B cell (primary cell): ENCODE measurements at regions not wholly inside any gene's neighbourhood (a gene's known extent, or its start where the extent isn't known, plus 50 kb on each side); places are given as distances from the start of the nearest gene placed in this dataset.

Experiments
- ATAC-seq: fragments of 200-7000 bp; cut with Tn5 transposase; one replicate; pipeline ENCODE4 v1.10.0; 2021; ENCODE audit warnings: low read depth, mild to moderate bottlenecking, moderate number of reproducible peaks, moderate library complexity
- CTCF ChIA-PET: fragments of 350-600 bp; sonication (Branson Sonifier 250); formaldehyde crosslinking; loops from one replicate; lab custom pipeline; 2021; ENCODE audit warnings: antibody characterized with exemption, inconsistent platforms; lab: Charles Lee
- POLR2A ChIA-PET: fragments of 350-600 bp; sonication (Branson Sonifier 250); formaldehyde crosslinking; loops from one replicate; lab custom pipeline; 2021; ENCODE audit warnings: antibody characterized with exemption; lab: Charles Lee
- DNase-seq: peaks from one replicate; pipeline ENCODE4 v3.0.0; 2013
- H2AFZ ChIP-seq: 2 replicates; pipeline ENCODE4 v1.6.1; 2012; ENCODE audit warnings: mild to moderate bottlenecking, low read depth, low read length; ENCODE audit not compliant: insufficient read depth, poor library complexity, severe bottlenecking
- H3K27ac ChIP-seq, 2 donors: 1 replicate in 1 of 2; 2 replicates in 1 of 2; pipeline ENCODE4 v1.5.1; 2012 to 2013; ENCODE audit warnings: low read length in 2 of 2, mild to moderate bottlenecking in 2 of 2, moderate library complexity in 1 of 2
- H3K27me3 ChIP-seq, 4 experiments: fragments of 200-600 bp in 1 of 4; sonication (generic) in 1 of 4; replicated peaks in 1 of 4; 1 replicate in 2 of 4; 2 replicates in 2 of 4; pipeline versions ENCODE4 v1.6.1 to v1.7.0; 2013 to 2016; ENCODE audit warnings: low read length in 3 of 4, mild to moderate bottlenecking in 2 of 4, mixed read lengths in 1 of 4, moderate library complexity in 1 of 4; ENCODE audit not compliant: insufficient read depth in 4 of 4, control insufficient read depth in 3 of 4; ENCODE audit errors: control extremely low read depth in 1 of 4
- H3K36me3 ChIP-seq, 2 experiments: replicated peaks in 1 of 2; 1 replicate in 1 of 2; 2 replicates in 1 of 2; pipeline versions ENCODE4 v1.6.1 to v1.7.1; 2013; ENCODE audit warnings: low read length in 1 of 2; ENCODE audit not compliant: insufficient read depth in 2 of 2, control insufficient read depth in 1 of 2; ENCODE audit errors: control extremely low read depth in 1 of 2, extremely low read depth in 1 of 2
- H3K4me1 ChIP-seq, 2 donors: fragments of 200-600 bp in 1 of 2; sonication (generic) in 1 of 2; 1 replicate in 1 of 2; 2 replicates in 1 of 2; pipeline versions ENCODE4 v1.5.1 to v1.6.1; 2013 to 2017; ENCODE audit warnings: low read length in 2 of 2; ENCODE audit not compliant: control insufficient read depth in 2 of 2, insufficient read depth in 2 of 2
- H3K4me2 ChIP-seq: replicated peaks from 2 replicates; pipeline ENCODE3; 2012; ENCODE audit warnings: mild to moderate bottlenecking, low read depth, low read length; ENCODE audit not compliant: poor library complexity, severe bottlenecking
- H3K4me3 ChIP-seq, 5 experiments: fragments of 200-600 bp in 1 of 5; sonication (generic) in 1 of 5; 1 replicate in 3 of 5; 2 replicates in 2 of 5; pipeline versions ENCODE4 v1.5.1 to v1.7.0; 2011 to 2016; ENCODE audit warnings: low read length in 4 of 5, mild to moderate bottlenecking in 4 of 5, low read depth in 2 of 5, control low read depth in 1 of 5, moderate library complexity in 1 of 5; ENCODE audit not compliant: insufficient read depth in 1 of 5; ENCODE audit errors: control extremely low read depth in 1 of 5, extremely low read depth in 1 of 5
- H3K79me2 ChIP-seq: fragments of 200-600 bp; sonication (generic); one replicate; pipeline ENCODE4 v1.6.0; 2016; ENCODE audit warnings: low read length; ENCODE audit not compliant: control insufficient read depth, insufficient read depth
- H3K9ac ChIP-seq: fragments of 200-600 bp; sonication (generic); 2 replicates; pipeline ENCODE4 v1.6.1; 2017; ENCODE audit warnings: mild to moderate bottlenecking, low read length, moderate library complexity
- H3K9me3 ChIP-seq, 3 donors: one replicate each; pipeline versions ENCODE4 v1.6.1 to v1.7.1; 2013; ENCODE audit warnings: low read length in 2 of 3; ENCODE audit not compliant: control insufficient read depth in 2 of 3, insufficient read depth in 1 of 3; ENCODE audit errors: control extremely low read depth in 1 of 3
- H4K20me1 ChIP-seq: 2 replicates; pipeline ENCODE4 v1.6.0; 2012; ENCODE audit warnings: mild to moderate bottlenecking, low read length; ENCODE audit not compliant: insufficient read depth, control insufficient read depth, poor library complexity, severe bottlenecking
- H3K27ac Mint-ChIP-seq: one replicate; pipeline ENCODE4 v1.8.0; 2021; ENCODE audit warnings: mixed read lengths
- H3K27me3 Mint-ChIP-seq: one replicate; pipeline ENCODE4 v1.8.0; 2021; ENCODE audit warnings: mixed read lengths
- H3K4me1 Mint-ChIP-seq: one replicate; pipeline ENCODE4 v1.8.0; 2021; ENCODE audit warnings: mixed read lengths
- H3K4me3 Mint-ChIP-seq: one replicate; pipeline ENCODE4 v1.8.0; 2021; ENCODE audit warnings: mixed read lengths
- H3K9me3 Mint-ChIP-seq: one replicate; pipeline ENCODE4 v1.8.0; 2022; ENCODE audit warnings: mixed read lengths; ENCODE audit not compliant: insufficient read depth
- EZH2 ChIP-seq: IDR thresholded peaks from 2 replicates; pipeline ENCODE4 v1.6.1; 2012; ENCODE audit warnings: borderline replicate concordance, low read depth, mild to moderate bottlenecking, moderate library complexity, low read length; ENCODE audit not compliant: insufficient read depth, poor library complexity, severe bottlenecking
- WGBS: methylation state at CpG from one replicate; pipeline ENCODE4 v1.1.5; 2013; ENCODE audit warnings: missing lambda C conversion rate; ENCODE audit not compliant: insufficient coverage; 5-methylcytosine and 5-hydroxymethylcytosine counted together
- intact Hi-C: fragments of 100-400 bp; cut with micrococcal nuclease; formaldehyde crosslinking; loops from one replicate; pipeline ENCODE4 v1.10.0; 2022
- TF ChIP-seq, protein P1 (sequence below): fragments of 200-600 bp; IDR thresholded peaks from one replicate; pipeline ENCODE4 v1.8.0; 2022; ENCODE audit warnings: antibody characterized with exemption, mild to moderate bottlenecking

DNA sequence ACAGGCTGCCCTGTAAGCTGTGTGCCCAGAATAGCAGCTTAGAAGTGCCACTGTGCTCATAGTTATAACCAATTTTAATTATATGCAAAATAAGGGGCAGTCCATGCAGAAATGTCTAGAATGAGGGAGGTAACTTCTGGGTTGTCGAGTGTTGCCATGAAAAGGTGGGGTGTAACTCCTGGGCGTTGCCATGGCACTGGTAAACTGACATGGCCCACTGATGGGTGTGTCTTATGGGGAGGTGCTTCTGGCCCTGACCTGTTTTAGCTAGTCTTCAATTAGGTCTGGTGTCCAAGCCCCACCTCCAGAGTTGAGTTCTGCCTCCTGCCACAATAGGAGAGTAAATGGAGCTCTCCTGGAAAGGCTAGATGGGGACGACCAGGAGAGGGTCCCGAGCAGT, 120.6 kb downstream of the SALL1 start:
- Histone ChIP-seq H3K4me1 (no peaks in the 10 kb centered on the region), H2AFZ (no peak overlapping the region), H3K79me2 (no peaks in the 10 kb centered on the region), H3K27ac (no peak overlapping the region), H3K9me3 (peaks cover 0 to 5% (median 0%) of the 10 kb centered on the region in 3 donors), H3K36me3 (no peaks in the 10 kb centered on the region), H3K9ac (no peak overlapping the region), H3K4me3 (no peak overlapping the region), H4K20me1 (no peaks in the 10 kb centered on the region), H3K27me3 (peaks cover 0 to 5% (median 0%) of the 10 kb centered on the region in 4 experiments), H3K4me2 (no peak overlapping the region)
- DNase-seq (no peak), ATAC-seq (no peak)
- Mint-ChIP-seq H3K4me3 (no peak overlapping the region), H3K4me1 (no peaks in the 10 kb centered on the region), H3K9me3 (no peaks in the 10 kb centered on the region), H3K27me3 (peaks cover 2% of the 10 kb centered on the region), H3K27ac (no peak overlapping the region)
- CTCF ChIA-PET: no interaction called here
- POLR2A ChIA-PET: no interaction called here
- intact Hi-C loops: no loop called here
- TF ChIP-seq EZH2: no peak
- TF ChIP-seq, protein P1, sequence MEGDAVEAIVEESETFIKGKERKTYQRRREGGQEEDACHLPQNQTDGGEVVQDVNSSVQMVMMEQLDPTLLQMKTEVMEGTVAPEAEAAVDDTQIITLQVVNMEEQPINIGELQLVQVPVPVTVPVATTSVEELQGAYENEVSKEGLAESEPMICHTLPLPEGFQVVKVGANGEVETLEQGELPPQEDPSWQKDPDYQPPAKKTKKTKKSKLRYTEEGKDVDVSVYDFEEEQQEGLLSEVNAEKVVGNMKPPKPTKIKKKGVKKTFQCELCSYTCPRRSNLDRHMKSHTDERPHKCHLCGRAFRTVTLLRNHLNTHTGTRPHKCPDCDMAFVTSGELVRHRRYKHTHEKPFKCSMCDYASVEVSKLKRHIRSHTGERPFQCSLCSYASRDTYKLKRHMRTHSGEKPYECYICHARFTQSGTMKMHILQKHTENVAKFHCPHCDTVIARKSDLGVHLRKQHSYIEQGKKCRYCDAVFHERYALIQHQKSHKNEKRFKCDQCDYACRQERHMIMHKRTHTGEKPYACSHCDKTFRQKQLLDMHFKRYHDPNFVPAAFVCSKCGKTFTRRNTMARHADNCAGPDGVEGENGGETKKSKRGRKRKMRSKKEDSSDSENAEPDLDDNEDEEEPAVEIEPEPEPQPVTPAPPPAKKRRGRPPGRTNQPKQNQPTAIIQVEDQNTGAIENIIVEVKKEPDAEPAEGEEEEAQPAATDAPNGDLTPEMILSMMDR: no peak
- 58% methylated on average over 4 of the region's 4 CpGs for WGBS

DNA sequence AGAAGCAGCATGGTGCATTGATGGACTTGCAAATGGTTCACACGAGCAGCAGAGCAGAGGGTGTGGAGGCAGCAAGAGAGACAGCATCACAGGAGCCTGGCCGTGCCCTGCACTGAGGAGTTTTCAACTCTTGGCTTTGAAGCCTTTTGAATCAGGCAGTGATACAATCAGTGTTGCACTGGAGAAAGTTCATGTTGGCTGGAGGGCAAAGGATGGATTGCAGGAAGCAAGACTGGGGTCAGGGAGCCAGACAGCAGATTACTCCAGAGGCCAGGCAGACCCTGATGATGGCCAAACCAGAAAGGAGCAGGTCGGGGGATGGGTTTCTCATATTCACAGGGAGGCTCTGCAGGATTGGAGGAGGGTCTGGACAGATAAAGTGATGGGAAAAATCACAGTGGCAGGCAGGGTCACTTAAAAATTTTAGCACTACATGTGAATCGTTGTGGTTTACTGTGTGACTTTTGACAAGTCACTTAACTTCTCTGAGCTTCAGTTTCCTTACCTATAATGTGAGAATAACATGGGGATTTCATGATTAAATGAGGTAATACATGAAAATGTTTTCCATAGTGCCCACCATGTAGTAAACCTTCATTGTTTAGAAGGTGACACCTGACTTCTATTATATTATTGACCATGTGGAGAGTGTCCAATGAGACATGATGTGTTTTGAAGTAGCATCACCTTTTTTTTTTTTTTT, 125.3 kb downstream of the SALL1 start:
- Histone ChIP-seq H3K9ac (no peak overlapping the region), H3K27me3 (peaks cover 0 to 5% (median 0%) of the 10 kb centered on the region in 4 experiments), H3K4me2 (no peak overlapping the region), H3K9me3 (peaks cover 0 to 8% (median 0%) of the 10 kb centered on the region in 3 donors), H3K27ac (no peak overlapping the region), H4K20me1 (no peaks in the 10 kb centered on the region), H3K4me1 (no peaks in the 10 kb centered on the region), H3K79me2 (no peaks in the 10 kb centered on the region), H3K4me3 (no peak overlapping the region), H2AFZ (no peak overlapping the region), H3K36me3 (no peaks in the 10 kb centered on the region)
- ATAC-seq (no peak), DNase-seq (no peak)
- intact Hi-C loops: no loop called here
- H3K9me3 Mint-ChIP-seq: peaks cover 2% of the 10 kb centered on the region
- POLR2A ChIA-PET: no interaction called here
- H3K4me1 Mint-ChIP-seq: no peaks in the 10 kb centered on the region
- WGBS: 48% methylated on average over 3 of the region's 4 CpGs
- TF ChIP-seq, protein P1: no peak
- no peak for TF ChIP-seq EZH2
- CTCF ChIA-PET: no interaction called here
- H3K27ac Mint-ChIP-seq: no peak overlapping the region
- H3K27me3 Mint-ChIP-seq: peaks cover 17% of the 10 kb centered on the region
- no peak overlapping the region for H3K4me3 Mint-ChIP-seq
